GM12878 (cell line): ENCODE measurements at regions not wholly inside any gene's neighbourhood (a gene's known extent, or its start where the extent isn't known, plus 50 kb on each side); places are given as distances from the start of the nearest gene placed in this dataset.
A peak's percentile ranks its signal among the peaks of the same experiment; 100 is the strongest.
"Not testable (repeated sequence)": the region's sequence is repeated elsewhere in the genome, so short reads cannot be mapped to it uniquely, and the experiment has no call there.

Source experiments
- ATAC-seq: fragments of 200-7000 bp; cut with Tn5 transposase; 3 replicates; pipeline ENCODE4 v1.9.1; 2020; ENCODE audit warnings: mild to moderate bottlenecking, moderate library complexity
- BruUV-seq: library from RNA; stranded (reverse); fragments of 400-500 nt; replicated peaks from 2 replicates; lab custom pipeline; 2021; lab: Mats Ljungman, UMichigan
- CTCF ChIA-PET: fragments of 300-600 bp; sonication (Branson Sonifier 250); formaldehyde crosslinking; extraction: SDS; loops from one replicate; lab custom pipeline; 2021; ENCODE audit warnings: inconsistent platforms; lab: Yijun Ruan, JAX
- POLR2A ChIA-PET: fragments of 350-600 bp; formaldehyde crosslinking; extraction: SDS; loops from one replicate; lab custom pipeline; 2021; ENCODE audit warnings: inconsistent platforms; lab: Charles Lee
- RAD21 ChIA-PET: fragments of 300-600 bp; sonication (Branson Sonifier 250); formaldehyde crosslinking; loops from one replicate; lab custom pipeline; 2023; ENCODE audit warnings: antibody characterized with exemption; ENCODE audit not compliant: unreplicated experiment; lab: Charles Lee
- SMC1A ChIA-PET: fragments of 300-600 bp; sonication (Branson Sonifier 250); formaldehyde crosslinking; loops from one replicate; lab custom pipeline; 2023; ENCODE audit not compliant: unreplicated experiment, uncharacterized antibody; lab: Charles Lee
- DNase-seq: peaks from one replicate; pipeline ENCODE4 v3.0.0-alpha.2; 2011; ENCODE audit warnings: low read depth, low spot score
- FAIRE-seq: peaks from 3 replicates; lab custom pipeline; 2011; peaks lifted over from hg19 to GRCh38; lab: Jason Lieb, UNC
- H2AFZ ChIP-seq: 2 replicates; pipeline ENCODE4 v1.6.0; 2011; ENCODE audit warnings: low read depth, low read length, control low read depth; ENCODE audit not compliant: control insufficient read depth
- H3K27ac ChIP-seq: 2 replicates; pipeline ENCODE4 v1.5.1; 2011; ENCODE audit warnings: control low read depth; ENCODE audit not compliant: control insufficient read depth, insufficient read depth
- H3K27me3 ChIP-seq, 2 experiments: replicated peaks in 1 of 2; 2 replicates each; pipeline versions ENCODE4 v1.6.0 to v1.6.1; 2011; ENCODE audit warnings: low read length in 1 of 2; ENCODE audit not compliant: control insufficient read depth in 2 of 2, insufficient read depth in 2 of 2
- H3K36me3 ChIP-seq, 2 experiments: 2 replicates each; pipeline ENCODE4 v1.5.1; 2011; ENCODE audit warnings: low read length in 1 of 2; ENCODE audit not compliant: control insufficient read depth in 2 of 2, insufficient read depth in 2 of 2
- H3K4me1 ChIP-seq: 2 replicates; pipeline ENCODE4 v1.6.1; 2011; ENCODE audit warnings: mild to moderate bottlenecking, low read length, moderate library complexity, mixed read lengths; ENCODE audit not compliant: control insufficient read depth, insufficient read depth
- H3K4me2 ChIP-seq: 2 replicates; pipeline ENCODE4 v1.6.0; 2011; ENCODE audit warnings: control low read depth; ENCODE audit not compliant: control insufficient read depth, insufficient read depth
- H3K4me3 ChIP-seq: fragments of 200-600 bp; sonication (generic); 2 replicates; pipeline ENCODE4 v1.5.1; 2016
- H3K79me2 ChIP-seq: 2 replicates; pipeline ENCODE4 v1.6.0; 2011; ENCODE audit warnings: low read length; ENCODE audit not compliant: control insufficient read depth, insufficient read depth
- H3K9ac ChIP-seq: 2 replicates; pipeline ENCODE4 v1.8.0; 2011; ENCODE audit warnings: low read length, control low read depth, mixed read lengths; ENCODE audit not compliant: control insufficient read depth, insufficient read depth
- H3K9me3 ChIP-seq: replicated peaks from 3 replicates; pipeline ENCODE4 v1.5.1; 2011; ENCODE audit warnings: mild to moderate bottlenecking, low read length; ENCODE audit not compliant: control insufficient read depth, insufficient read depth
- H4K20me1 ChIP-seq: 2 replicates; pipeline ENCODE4 v1.6.0; 2011; ENCODE audit not compliant: control insufficient read depth, insufficient read depth
- NRF1 ChIP-seq: conservative IDR thresholded peaks from 2 replicates; pipeline ENCODE4 v1.6.1; 2011; ENCODE audit warnings: mild to moderate bottlenecking, low read depth, low read length, improper control_type of control experiment
- SUZ12 ChIP-seq: fragments of 200-600 bp; sonication (generic); IDR thresholded peaks from one replicate; pipeline ENCODE4 v1.6.1; 2018; ENCODE audit warnings: antibody characterized with exemption, mild to moderate bottlenecking; ENCODE audit not compliant: unreplicated experiment
- WGBS: methylation state at CpG from one replicate; pipeline ENCODE4 v1.1.6; 2016; ENCODE audit warnings: low lambda C conversion rate; ENCODE audit not compliant: insufficient replicate concordance, insufficient coverage; ENCODE audit errors: missing lambda C conversion rate; 5-methylcytosine and 5-hydroxymethylcytosine counted together
- in situ Hi-C: fragments of 300-500 bp; cut with MboI; formaldehyde crosslinking; loops from 9 replicates; pipeline ENCODE4 v1.14.3; 2018; ENCODE audit warnings: mixed read lengths
- intact Hi-C: fragments of 100-400 bp; cut with micrococcal nuclease; formaldehyde crosslinking; loops from one replicate; pipeline ENCODE4 v1.14.2; 2022; ENCODE audit not compliant: unreplicated experiment
- TF ChIP-seq, protein P1 (sequence below): fragments of 450-650 bp; IDR thresholded peaks from 2 replicates; pipeline ENCODE4 v1.6.1; 2017; ENCODE audit warnings: low read depth, mild to moderate bottlenecking, moderate library complexity

DNA sequence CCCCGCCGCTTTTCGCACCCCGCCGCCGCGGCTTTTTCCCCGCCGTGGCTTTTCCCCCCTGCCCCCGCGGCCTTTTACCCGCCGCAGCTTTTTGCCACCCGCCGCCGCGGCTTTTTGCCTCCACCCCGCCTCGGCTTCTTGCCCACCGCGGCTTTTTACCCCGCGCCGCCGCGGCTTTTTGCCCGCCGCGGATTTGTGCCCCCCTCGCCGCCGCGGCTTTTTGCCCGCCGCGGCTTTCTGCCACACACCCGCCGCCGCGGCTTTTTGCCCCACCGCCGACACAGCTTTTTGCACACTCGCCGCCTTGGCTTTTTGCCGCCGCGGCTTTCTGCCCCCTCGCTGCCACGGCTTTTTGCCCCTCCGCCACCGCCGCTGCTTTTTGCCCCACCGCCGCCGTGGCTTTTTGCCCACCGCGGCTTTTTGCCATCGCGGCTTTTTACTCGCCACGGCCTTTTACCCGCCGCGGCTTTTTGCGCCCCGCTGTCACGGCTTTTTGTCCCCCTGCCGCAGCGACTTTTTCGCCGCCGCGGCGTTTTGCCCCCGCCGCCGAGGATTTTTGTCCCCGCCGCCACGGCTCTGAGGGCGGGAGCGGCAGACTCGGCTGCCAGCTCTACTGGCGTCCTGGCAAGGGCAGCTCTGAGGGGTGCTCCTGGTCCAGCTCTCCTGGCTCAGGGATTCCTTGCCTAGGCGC is 473.6 kb downstream of the FAM72C start:
- in situ Hi-C loops, FAIRE-seq, H3K36me3 ChIP-seq, H3K4me1 ChIP-seq, H3K79me2 ChIP-seq, intact Hi-C loops, SMC1A ChIA-PET, H3K9me3 ChIP-seq, H4K20me1 ChIP-seq, H3K4me3 ChIP-seq, H3K27ac ChIP-seq, RAD21 ChIA-PET, H3K9ac ChIP-seq, DNase-seq, H3K4me2 ChIP-seq, CTCF ChIA-PET, H2AFZ ChIP-seq, POLR2A ChIA-PET, ATAC-seq, H3K27me3 ChIP-seq, BruUV-seq: not testable (repeated sequence)
- peak; percentile 100 for TF ChIP-seq SUZ12
- WGBS, result 13% methylated on average over 26 of the region's 85 CpGs

DNA sequence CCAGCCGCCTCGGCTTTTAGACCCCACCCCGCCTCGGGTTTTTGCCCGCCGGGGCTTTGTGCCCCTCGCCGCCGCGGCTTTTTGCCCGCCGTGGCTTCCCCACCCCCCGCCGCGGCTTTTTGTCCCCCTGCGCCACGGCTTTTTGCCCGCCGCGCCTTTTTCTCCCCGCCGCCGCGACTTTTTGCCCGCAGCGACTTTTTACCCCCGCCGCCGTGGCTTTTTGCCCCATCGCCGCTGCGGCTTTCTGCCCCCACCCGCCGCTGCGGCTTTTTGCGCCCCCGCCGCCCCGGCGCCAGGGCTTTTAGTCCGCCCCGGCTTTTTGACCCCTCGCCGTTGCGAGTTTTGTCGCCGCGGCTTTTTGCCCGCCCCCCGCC is 474.4 kb downstream of the FAM72C start:
- ChIA-PET RAD21 (no interaction called here), POLR2A (no interaction called here), CTCF (no interaction called here), SMC1A (no interaction called here)
- Histone ChIP-seq H3K9ac (no peak overlapping the region), H3K27ac (no peak overlapping the region), H3K27me3 (no peaks in the 10 kb centered on the region), H3K4me1 (no peaks in the 10 kb centered on the region), H3K4me3 (no peak overlapping the region), H3K9me3 (no peaks in the 10 kb centered on the region), H3K36me3 (no peaks in the 10 kb centered on the region), H4K20me1 (no peaks in the 10 kb centered on the region), H2AFZ (no peak overlapping the region), H3K4me2 (no peak overlapping the region), H3K79me2 (no peaks in the 10 kb centered on the region)
- in situ Hi-C loops (no loop called here), intact Hi-C loops (no loop called here)
- ATAC-seq (no peak), DNase-seq (no peak), FAIRE-seq (no peak)
- WGBS, result 40% methylated on average over 1 of the region's 50 CpGs
- BruUV-seq, result no TSS peak
- TF ChIP-seq SUZ12 (peak; percentile 96), NRF1 (no peak)
- TF ChIP-seq, protein P1, sequence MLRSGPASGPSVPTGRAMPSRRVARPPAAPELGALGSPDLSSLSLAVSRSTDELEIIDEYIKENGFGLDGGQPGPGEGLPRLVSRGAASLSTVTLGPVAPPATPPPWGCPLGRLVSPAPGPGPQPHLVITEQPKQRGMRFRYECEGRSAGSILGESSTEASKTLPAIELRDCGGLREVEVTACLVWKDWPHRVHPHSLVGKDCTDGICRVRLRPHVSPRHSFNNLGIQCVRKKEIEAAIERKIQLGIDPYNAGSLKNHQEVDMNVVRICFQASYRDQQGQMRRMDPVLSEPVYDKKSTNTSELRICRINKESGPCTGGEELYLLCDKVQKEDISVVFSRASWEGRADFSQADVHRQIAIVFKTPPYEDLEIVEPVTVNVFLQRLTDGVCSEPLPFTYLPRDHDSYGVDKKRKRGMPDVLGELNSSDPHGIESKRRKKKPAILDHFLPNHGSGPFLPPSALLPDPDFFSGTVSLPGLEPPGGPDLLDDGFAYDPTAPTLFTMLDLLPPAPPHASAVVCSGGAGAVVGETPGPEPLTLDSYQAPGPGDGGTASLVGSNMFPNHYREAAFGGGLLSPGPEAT, result no peak

DNA sequence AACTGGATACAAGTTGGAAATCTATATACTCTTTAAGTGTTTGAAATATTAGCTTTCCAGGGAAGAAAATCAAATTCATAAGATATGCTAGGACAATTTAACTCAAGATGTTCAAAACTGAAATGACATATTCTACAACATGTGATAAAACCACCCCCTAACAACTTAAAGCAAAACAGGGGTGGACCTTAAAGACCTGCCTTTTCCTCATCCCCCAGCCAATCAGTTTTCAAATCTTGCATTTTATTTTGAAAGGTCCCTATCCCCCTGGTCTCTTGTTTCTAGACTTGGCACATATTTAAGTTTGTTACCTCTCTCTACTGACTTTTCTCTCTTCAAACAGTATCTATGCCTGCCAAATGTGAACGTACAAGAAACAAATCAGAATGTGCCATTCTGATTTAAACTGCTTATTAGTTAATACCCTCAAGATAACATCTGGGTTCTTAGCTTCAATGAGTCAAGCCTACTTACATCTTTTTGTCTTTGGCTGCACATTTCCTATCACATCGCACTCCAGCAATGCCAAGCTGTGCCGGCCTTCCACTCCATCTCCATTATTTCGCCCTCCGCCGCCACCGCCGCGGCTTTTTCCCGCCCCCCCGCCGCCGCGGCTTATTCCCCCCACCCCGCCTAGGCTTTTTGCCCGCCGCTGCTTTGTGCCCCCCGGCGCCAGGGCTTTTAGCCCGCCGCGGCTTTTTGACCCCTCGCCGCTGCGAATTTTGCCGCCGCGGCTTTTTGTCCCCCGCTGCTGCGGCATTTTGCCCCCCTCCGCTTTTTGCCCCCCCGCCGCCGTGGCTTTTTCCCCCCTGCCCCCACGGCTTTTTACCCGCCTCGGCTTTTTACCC is 475.0 kb downstream of the FAM72C start:
- POLR2A ChIA-PET, H3K79me2 ChIP-seq, in situ Hi-C loops, H3K27me3 ChIP-seq, H2AFZ ChIP-seq, BruUV-seq, H3K4me2 ChIP-seq, SMC1A ChIA-PET, FAIRE-seq, H3K36me3 ChIP-seq, H3K27ac ChIP-seq, ATAC-seq, DNase-seq, H4K20me1 ChIP-seq, H3K4me1 ChIP-seq, CTCF ChIA-PET, intact Hi-C loops, H3K9me3 ChIP-seq, H3K4me3 ChIP-seq, H3K9ac ChIP-seq, RAD21 ChIA-PET: not testable (repeated sequence)
- WGBS, result 0% methylated on average over 2 of the region's 37 CpGs
